ENCODE measurements at regions not wholly inside any gene's neighbourhood (a gene's known extent, or its start where the extent isn't known, plus 50 kb on each side); places are given as distances from the start of the nearest gene placed in this dataset.
"Not testable (repeated sequence)": the region's sequence is repeated elsewhere in the genome, so short reads cannot be mapped to it uniquely, and the experiment has no call there.

DNA sequence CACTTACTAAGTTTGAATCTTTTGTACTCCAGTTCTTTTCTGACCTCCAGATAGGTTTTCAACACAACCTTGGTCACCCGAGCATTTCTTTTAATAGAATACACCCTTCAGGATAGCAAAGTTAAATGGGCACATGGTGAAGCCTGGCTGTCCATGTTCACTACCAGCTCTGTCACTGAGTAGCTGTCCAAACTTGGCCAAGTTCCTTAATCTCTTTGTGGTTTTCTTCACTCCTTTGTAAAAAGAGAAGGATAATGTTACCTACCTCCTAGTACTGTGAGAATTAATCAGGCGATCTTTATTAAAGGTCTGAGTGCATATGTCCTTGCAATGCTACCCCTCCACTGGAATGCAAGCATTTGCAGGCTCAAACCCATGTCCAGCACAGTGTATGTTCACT is 128.1 kb upstream of the PTPRZ1 start:
- no peak for DNase-seq (ENCODE audit: low spot score)

DNA sequence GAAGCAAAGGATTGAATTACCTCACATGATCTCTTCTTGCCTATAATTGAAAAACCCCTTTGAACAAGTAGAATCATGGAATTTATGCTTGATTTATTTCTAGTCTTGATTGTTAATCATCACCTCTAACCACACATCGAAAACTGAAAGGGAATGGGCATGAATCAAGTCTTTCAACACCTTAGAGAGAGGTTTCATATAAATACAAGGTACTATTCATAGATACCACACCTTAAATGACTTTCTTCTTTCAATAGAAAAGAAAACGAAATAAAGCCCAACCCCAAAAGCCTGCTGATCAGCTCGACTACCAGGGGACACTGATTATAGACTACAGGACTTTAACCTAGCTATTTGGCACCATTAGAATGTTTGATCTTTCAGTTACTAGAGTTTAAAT is 128.6 kb upstream of the PTPRZ1 start:
- DNase-seq (ENCODE audit: low spot score) = no peak

- DNase-seq (ENCODE audit: low spot score) = no peak
Measured at GRCh38 chr7:121741896-121742295, 131.1 kb upstream of the PTPRZ1 start.

DNA sequence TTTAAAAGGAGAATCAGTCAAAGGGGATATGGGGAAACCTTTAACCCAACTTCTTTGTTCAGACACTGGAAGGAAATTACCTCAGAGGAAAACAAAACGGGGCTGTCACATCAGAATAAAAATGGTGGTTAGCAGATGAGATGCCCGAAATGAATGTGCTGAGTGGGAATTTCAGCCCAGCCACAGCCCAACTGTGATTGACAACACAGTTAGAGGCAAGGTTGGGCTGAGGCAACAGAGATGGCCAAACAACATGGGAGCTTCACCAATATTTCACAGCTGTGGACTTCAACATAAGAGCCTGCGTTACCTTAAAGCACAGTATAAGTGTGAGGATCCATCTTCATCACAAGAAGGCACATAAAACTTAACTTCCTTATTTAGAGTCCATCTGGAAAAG is 133.5 kb upstream of the PTPRZ1 start:
- DNase-seq (ENCODE audit: low spot score) = no peak

DNA sequence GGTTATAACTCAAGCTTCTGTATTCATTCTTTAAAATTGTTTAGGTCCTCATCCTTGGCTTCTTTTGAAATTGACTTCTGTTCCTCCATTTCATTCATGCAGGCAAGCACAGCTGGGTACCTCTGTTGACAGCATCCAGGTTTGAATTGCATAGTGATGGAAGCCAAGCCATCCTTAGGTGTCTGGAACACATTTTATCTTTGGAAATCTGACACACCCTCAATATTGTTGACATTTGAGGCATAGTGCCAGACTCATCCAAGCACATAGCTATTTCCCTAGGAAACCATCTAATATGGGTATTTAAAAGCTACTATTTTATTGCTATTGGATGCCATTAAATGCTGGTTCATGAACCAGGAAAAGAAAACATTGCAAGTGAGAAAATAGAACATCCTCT is 142.1 kb upstream of the PTPRZ1 start:
- DNase-seq (ENCODE audit: low spot score) = no peak

- DNase-seq (ENCODE audit: low spot score) = no peak
Measured at GRCh38 chr7:121714559-121715303, 158.2 kb upstream of the PTPRZ1 start.

DNA sequence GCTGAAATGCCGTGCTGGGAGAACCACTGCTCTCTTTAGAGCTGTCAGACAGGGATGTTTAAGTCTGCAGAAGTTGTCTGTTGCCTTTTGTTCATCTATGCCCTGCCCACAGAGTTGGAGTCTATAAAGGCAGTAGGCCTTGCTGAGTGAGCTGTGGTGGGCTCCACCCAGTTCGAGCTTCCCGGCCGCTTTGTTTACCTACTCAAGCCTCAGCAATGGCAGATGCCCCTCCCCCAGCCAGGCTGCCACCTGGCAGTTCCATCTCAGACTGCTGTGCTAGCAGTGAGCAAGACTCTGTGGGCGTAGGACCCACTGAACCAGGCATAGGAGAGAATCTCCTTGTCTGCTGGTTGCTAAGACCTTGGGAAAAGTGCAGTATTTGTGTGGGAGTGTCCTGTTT is 160.0 kb upstream of the PTPRZ1 start:
- not testable (repeated sequence) for DNase-seq (ENCODE audit: low spot score)

DNA sequence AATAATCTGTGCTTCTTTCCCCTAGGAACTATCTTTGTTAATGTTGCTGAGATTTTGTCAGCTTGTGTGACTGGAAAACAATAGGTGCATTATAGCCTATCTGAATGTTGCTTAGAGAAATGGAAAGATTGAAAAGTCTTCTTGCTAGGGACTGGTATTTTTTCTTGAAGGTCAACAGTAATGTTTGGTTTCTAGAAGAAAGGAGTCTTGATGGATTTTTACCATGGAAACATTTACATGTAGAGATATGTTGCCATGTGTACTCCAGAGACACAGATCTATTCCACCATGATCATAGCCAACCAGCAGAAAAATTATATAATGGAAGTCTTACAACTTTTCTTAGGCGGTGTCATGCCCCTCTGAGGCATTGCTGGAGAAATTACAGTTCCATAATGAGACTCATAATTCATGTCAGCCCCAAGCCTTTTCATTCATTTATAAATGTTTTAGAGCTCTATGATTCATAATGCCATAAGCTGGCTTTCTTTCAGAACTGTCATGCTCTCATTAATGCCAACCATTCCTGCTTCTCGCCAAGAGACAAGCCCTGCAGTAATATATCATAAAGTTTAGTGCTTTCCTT is 175.1 kb upstream of the PTPRZ1 start:
- no peak for DNase-seq (ENCODE audit: low spot score)

GRCh38 chr7:121696954-121697353 is 176.0 kb upstream of the PTPRZ1 start:
- no peak for DNase-seq (ENCODE audit: low spot score)

GRCh38 chr7:121689749-121690148 is 183.2 kb upstream of the PTPRZ1 start:
- DNase-seq (ENCODE audit: low spot score) = no peak

DNA sequence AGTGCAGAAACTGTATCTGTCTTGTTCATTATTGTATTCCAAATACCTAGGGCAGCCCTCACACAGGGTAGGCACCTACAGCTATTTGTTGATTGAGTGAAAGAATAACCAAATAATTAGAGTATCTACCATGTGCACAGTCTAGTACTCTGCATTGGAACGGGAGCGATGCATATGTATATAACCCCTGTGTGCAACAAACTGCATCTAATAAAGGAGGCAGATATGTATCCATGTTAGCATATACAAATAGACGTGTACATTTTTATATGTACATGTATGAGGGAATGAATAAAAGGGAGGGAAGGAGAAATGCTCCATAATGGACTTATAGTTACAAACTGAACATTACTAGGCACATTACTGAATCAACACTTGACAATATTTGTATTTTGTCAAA is 191.3 kb upstream of the PTPRZ1 start:
- no peak for DNase-seq (ENCODE audit: low spot score)

DNA sequence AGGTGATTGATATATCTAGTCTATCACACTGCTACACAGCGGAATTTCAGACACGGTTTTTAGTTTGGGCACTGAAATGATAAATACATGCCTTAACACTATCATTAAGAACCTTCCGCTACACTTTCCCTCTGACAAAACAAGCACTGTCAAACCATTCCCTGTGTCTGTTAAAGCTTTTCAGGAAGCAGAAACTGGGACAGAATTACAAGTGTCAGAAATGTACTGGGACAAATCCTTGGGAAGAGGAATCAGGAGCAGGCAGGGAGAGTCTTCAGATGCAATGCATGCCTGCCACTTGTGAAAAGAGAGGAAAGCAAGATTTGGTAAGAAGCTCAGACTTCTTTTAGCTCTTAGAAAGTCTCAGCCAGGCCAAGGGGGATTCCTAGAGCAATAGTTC is 196.8 kb upstream of the PTPRZ1 start:
- no peak for DNase-seq (ENCODE audit: low spot score)

DNA sequence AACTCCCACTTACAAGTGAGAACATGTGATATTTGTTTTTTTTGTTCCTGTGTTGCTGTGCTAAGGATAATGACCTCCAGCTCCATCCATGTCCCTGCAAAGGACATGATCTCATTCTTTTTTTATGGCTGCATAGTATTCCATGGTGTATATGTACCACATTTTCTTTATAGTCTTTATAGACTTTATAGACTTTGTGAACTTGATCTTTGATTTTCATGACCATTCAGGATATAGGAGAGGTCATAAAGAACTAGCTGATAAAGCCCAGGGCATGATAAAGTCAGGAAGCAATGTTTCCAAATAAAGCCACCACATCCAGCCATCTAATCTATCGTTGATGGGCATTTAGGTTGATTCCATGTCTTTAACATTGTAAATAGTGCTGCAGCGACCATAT is 198.5 kb upstream of the PTPRZ1 start:
- DNase-seq (ENCODE audit: low spot score) = not testable (repeated sequence)

DNA sequence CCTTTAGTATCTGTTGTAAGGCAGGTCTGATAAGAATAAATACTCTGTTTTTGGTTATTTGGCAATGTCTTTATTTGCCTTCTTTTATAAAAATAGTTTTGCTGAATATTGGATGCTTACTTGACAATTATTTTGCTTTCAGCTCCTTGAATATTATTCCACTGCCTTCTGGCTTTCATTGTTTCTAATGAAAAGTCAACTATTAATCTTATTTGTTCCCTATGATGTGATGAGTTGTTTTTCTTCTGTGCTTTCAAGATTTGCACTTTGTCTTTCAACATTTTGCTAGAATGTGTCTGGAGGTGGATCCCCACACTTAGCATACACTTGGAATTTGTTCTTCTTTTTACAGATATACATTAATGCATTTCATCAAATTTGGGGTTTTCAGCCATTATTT is 203.8 kb upstream of the PTPRZ1 start:
- DNase-seq (ENCODE audit: low spot score) = no peak

DNA sequence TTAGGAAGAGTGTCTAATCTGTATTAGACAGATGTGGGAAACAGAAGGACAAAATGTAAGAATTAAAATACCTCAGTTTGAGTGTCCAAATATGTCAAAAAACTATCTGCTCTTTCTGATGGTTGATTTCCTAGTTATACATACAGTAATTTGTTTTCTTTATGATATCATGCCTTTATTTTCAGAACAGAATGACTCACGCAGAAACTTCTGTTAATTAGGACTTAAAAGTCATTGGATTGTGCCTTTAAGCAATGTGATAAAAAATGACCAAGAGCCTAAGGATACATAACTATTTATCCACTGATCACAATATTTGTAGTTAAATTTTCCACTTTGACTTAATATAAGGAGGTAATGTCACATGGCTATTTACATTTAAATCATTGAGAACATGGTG is 206.7 kb upstream of the PTPRZ1 start:
- DNase-seq (ENCODE audit: low spot score) = no peak

DNA sequence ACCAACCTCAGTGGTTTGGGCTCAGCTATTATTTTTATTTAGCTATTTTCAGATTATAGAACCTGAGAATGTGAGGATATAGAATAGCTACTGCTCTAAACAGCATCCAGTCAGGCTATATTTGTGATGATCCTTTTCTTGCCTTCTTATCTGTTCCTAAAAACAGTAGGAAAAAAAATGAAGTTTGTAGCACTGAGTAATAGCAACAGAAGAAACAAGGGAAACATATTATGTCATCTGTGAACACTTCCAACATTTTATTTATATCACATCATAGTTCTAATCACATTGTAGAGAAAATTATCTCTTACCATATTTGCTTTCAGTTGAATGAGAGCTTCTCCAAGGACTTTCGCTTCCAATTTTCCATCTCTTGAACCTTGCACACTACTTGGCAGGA is 229.6 kb upstream of the PTPRZ1 start:
- no peak for DNase-seq (ENCODE audit: low spot score)

DNA sequence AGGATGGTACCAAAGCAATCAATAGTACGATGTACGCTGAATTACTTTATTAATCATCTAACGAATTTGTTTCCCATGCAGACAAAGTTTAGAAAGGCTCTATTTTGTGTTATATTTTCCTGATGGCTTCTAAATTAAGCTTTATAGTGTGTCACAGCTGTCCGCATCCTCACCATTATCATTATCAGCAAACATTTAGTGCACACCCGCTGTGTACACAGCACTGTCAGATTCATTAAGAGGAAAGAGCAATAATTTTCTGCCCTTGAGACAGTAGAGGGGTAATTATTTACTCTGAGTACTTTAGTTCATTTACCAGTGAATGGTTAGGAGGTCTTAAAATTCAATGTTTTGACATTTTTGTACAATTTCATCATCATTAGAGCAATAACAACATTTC is 233.3 kb upstream of the PTPRZ1 start:
- DNase-seq (ENCODE audit: low spot score) = no peak

- no peak for DNase-seq (ENCODE audit: low spot score)
Measured at GRCh38 chr7:121638286-121638685, 234.7 kb upstream of the PTPRZ1 start.

- no peak for DNase-seq (ENCODE audit: low spot score)
Measured at GRCh38 chr7:121634356-121634755, 238.2 kb upstream of the FAM3C start.

DNA sequence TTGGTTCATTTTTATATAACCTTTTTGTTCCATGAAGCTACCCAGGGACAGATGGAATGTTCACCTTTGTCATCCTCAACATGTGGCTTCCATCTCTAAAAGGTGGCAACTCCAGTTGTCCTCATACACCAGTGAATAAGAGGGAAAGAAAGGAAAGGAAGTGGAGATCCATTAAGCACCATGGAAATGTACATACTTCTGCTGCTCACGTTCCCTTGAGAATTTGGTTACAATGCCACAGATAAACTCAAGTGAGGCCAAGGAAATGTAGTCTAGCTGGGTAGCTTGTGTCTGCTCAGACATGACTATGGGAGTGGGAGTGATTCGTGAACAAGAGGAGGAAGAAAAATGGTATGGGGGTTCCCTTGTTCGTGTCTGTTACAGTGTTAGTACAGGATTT is 237.1 kb upstream of the FAM3C start:
- no peak for DNase-seq (ENCODE audit: low spot score)

DNA sequence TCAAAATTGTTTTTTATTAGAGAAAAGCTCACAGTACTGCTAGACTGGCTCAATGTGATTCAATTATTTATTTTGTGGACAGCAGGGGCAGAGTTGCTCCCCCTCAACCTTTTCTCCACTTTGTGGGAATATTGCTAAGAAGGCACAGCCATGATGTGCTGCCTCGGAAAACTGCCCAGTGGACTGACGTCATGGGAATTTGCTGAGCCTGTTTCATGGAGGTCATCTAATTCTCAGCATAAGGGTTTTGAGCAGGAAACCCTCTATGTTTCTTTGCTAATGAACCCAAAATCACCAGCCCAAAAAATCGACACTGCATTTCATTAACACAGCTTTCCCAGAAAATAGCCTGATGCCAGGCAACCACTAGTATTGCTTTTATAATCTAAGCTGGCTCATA is 228.8 kb upstream of the FAM3C start:
- DNase-seq (ENCODE audit: low spot score) = no peak

- DNase-seq (ENCODE audit: low spot score) = no peak
Measured at GRCh38 chr7:121623130-121623872, 227.2 kb upstream of the FAM3C start.

GRCh38 chr7:121621937-121622336 is 225.8 kb upstream of the FAM3C start:
- no peak for DNase-seq (ENCODE audit: low spot score)
